Natural killer cell (primary cell): ENCODE measurements at regions not wholly inside any gene's neighbourhood (a gene's known extent, or its start where the extent isn't known, plus 50 kb on each side); places are given as distances from the start of the nearest gene placed in this dataset.

Source experiments
- ATAC-seq, 3 donors: fragments of 150-1000 bp in 2 of 3; fragments of 200-7000 bp in 1 of 3; cut with Tn5 transposase; 1 replicate in 1 of 3; 2 replicates in 2 of 3; pipeline ENCODE4 v1.10.0; 2021; ENCODE audit warnings: mild to moderate bottlenecking in 2 of 3, moderate library complexity in 2 of 3
- DNase-seq, 2 donors: peaks; one replicate each; pipeline versions ENCODE4 v3.0.0 to v3.0.0-alpha.2; 2013 to 2021; ENCODE audit warnings: mixed read lengths in 1 of 2
- H3K27ac ChIP-seq: one replicate; pipeline ENCODE4 v1.5.1; 2013; ENCODE audit warnings: mild to moderate bottlenecking, low read length
- H3K27me3 ChIP-seq: one replicate; pipeline ENCODE4 v1.6.1; 2013; ENCODE audit warnings: low read length; ENCODE audit not compliant: control insufficient read depth, insufficient read depth
- H3K36me3 ChIP-seq: one replicate; pipeline ENCODE4 v1.6.1; 2013; ENCODE audit warnings: low read length; ENCODE audit not compliant: control insufficient read depth, insufficient read depth
- H3K4me1 ChIP-seq: one replicate; pipeline ENCODE4 v1.6.1; 2013; ENCODE audit warnings: low read length; ENCODE audit not compliant: control insufficient read depth, insufficient read depth
- H3K4me3 ChIP-seq: one replicate; pipeline ENCODE4 v1.5.1; 2013; ENCODE audit warnings: low read length
- H3K9me3 ChIP-seq: one replicate; pipeline ENCODE4 v1.6.1; 2013; ENCODE audit warnings: low read length; ENCODE audit not compliant: control insufficient read depth, insufficient read depth
- H3K27ac Mint-ChIP-seq, 2 donors: one replicate each; pipeline ENCODE4 v1.8.0; 2022; ENCODE audit warnings: mild to moderate bottlenecking in 2 of 2, mixed read lengths in 2 of 2, moderate library complexity in 1 of 2
- H3K27me3 Mint-ChIP-seq, 2 donors: one replicate each; pipeline ENCODE4 v1.8.0; 2022; ENCODE audit warnings: low read depth in 2 of 2, mixed read lengths in 2 of 2
- H3K36me3 Mint-ChIP-seq: one replicate; pipeline ENCODE4 v1.8.0; 2022; ENCODE audit warnings: mixed read lengths
- H3K4me1 Mint-ChIP-seq, 2 donors: one replicate each; pipeline ENCODE4 v1.8.0; 2022; ENCODE audit warnings: mixed read lengths in 2 of 2
- H3K4me3 Mint-ChIP-seq: one replicate; pipeline ENCODE4 v1.8.0; 2022; ENCODE audit warnings: mild to moderate bottlenecking, moderate library complexity, mixed read lengths
- H3K9me3 Mint-ChIP-seq, 2 donors: one replicate each; pipeline ENCODE4 v1.8.0; 2022; ENCODE audit warnings: mixed read lengths in 2 of 2
- CTCF ChIP-seq: fragments of 200-600 bp; IDR thresholded peaks from one replicate; pipeline ENCODE4 v1.8.0; 2022; ENCODE audit warnings: antibody characterized with exemption
- WGBS: methylation state at CpG from one replicate; pipeline ENCODE4 v1.1.7; 2013; ENCODE audit warnings: missing lambda C conversion rate; ENCODE audit not compliant: insufficient coverage; 5-methylcytosine and 5-hydroxymethylcytosine counted together
- intact Hi-C: fragments of 100-400 bp; cut with micrococcal nuclease; formaldehyde crosslinking; loops from one replicate; pipeline ENCODE4 v1.14.2; 2022

- H3K9me3 ChIP-seq, result no peaks in the 10 kb centered on the region
- no peak for TF ChIP-seq CTCF
- H3K27me3 Mint-ChIP-seq, result no peaks in the 10 kb centered on the region
- no peaks in the 10 kb centered on the region for H3K9me3 Mint-ChIP-seq
- no peak overlapping the region for H3K4me3 Mint-ChIP-seq
- H3K27ac ChIP-seq, result no peak overlapping the region
- H3K36me3 Mint-ChIP-seq, result no peaks in the 10 kb centered on the region
- DNase-seq (no peak), ATAC-seq (no peak)
- no peak overlapping the region for H3K4me3 ChIP-seq
- no peaks in the 10 kb centered on the region for H3K36me3 ChIP-seq
- H3K27ac Mint-ChIP-seq, result no peak overlapping the region
- H3K4me1 ChIP-seq, result no peaks in the 10 kb centered on the region
- no CpG with 5 or more reads among the region's 1 CpG for WGBS
- no peaks in the 10 kb centered on the region for H3K4me1 Mint-ChIP-seq
- intact Hi-C loops, result no loop called here
- no peaks in the 10 kb centered on the region for H3K27me3 ChIP-seq
Observed at GRCh38 chrY:7979770-7980169, 1068.2 kb upstream of the AMELY start.

- Mint-ChIP-seq H3K27me3 (no peaks in the 10 kb centered on the region), H3K36me3 (no peaks in the 10 kb centered on the region), H3K4me3 (no peak overlapping the region), H3K27ac (no peak overlapping the region), H3K9me3 (no peaks in the 10 kb centered on the region), H3K4me1 (no peaks in the 10 kb centered on the region)
- no peak overlapping the region for H3K4me3 ChIP-seq
- intact Hi-C loops, result no loop called here
- no peaks in the 10 kb centered on the region for H3K36me3 ChIP-seq
- ATAC-seq (no peak), DNase-seq (no peak)
- no peaks in the 10 kb centered on the region for H3K27me3 ChIP-seq
- H3K9me3 ChIP-seq, result no peaks in the 10 kb centered on the region
- WGBS, result 83% methylated on average over 1 of the region's 1 CpG
- no peak overlapping the region for H3K27ac ChIP-seq
- no peak for TF ChIP-seq CTCF
- H3K4me1 ChIP-seq, result no peaks in the 10 kb centered on the region
Observed at GRCh38 chrY:7977301-7977700, 1065.7 kb upstream of the AMELY start.

GRCh38 chrY:7968293-7968692, 1056.7 kb upstream of the AMELY start:
- intact Hi-C loops, result no loop called here
- Histone ChIP-seq H3K36me3 (no peaks in the 10 kb centered on the region), H3K9me3 (no peaks in the 10 kb centered on the region), H3K27me3 (no peaks in the 10 kb centered on the region), H3K4me3 (no peak overlapping the region), H3K27ac (no peak overlapping the region), H3K4me1 (no peaks in the 10 kb centered on the region)
- Mint-ChIP-seq H3K9me3 (no peaks in the 10 kb centered on the region), H3K4me3 (no peak overlapping the region), H3K4me1 (no peaks in the 10 kb centered on the region), H3K36me3 (no peaks in the 10 kb centered on the region), H3K27me3 (no peaks in the 10 kb centered on the region), H3K27ac (no peak overlapping the region)
- no peak for DNase-seq
- no peak for ATAC-seq
- no peak for TF ChIP-seq CTCF
- 95% methylated on average over 2 of the region's 2 CpGs for WGBS

GRCh38 chrY:7966916-7967315, 1055.4 kb upstream of the AMELY start:
- TF ChIP-seq CTCF, result no peak
- H3K4me1 Mint-ChIP-seq, result no peaks in the 10 kb centered on the region
- 100% methylated on average over 1 of the region's 2 CpGs for WGBS
- intact Hi-C loops, result no loop called here
- H3K27me3 Mint-ChIP-seq, result no peaks in the 10 kb centered on the region
- Histone ChIP-seq H3K36me3 (no peaks in the 10 kb centered on the region), H3K9me3 (no peaks in the 10 kb centered on the region), H3K27me3 (no peaks in the 10 kb centered on the region), H3K4me1 (no peaks in the 10 kb centered on the region), H3K4me3 (no peak overlapping the region), H3K27ac (no peak overlapping the region)
- H3K4me3 Mint-ChIP-seq, result no peak overlapping the region
- no peak for DNase-seq
- no peaks in the 10 kb centered on the region for H3K9me3 Mint-ChIP-seq
- no peaks in the 10 kb centered on the region for H3K36me3 Mint-ChIP-seq
- H3K27ac Mint-ChIP-seq, result no peak overlapping the region
- ATAC-seq, result no peak
